Stimulated activated naive B cell treated with anti-CD40 and anti-IgM and Interleukin-4, amounts not matched to agents 10 μg/mL and 1 μg/mL and 100 μg/mL, for 72 hours (primary cell): ENCODE measurements at regions not wholly inside any gene's neighbourhood (a gene's known extent, or its start where the extent isn't known, plus 50 kb on each side); places are given as distances from the start of the nearest gene placed in this dataset.

ENCODE experiments used
- ATAC-seq, 2 donors: fragments of 150-1000 bp; cut with Tn5 transposase; replicated peaks; 2 replicates each; pipeline ENCODE4 v1.10.0; 2021; ENCODE audit warnings: moderate library complexity in 1 of 2
- DNase-seq: peaks from one replicate; pipeline ENCODE4 v3.0.0; 2021
- H3K27ac Mint-ChIP-seq: one replicate; pipeline ENCODE4 v1.8.0; 2022; ENCODE audit warnings: mild to moderate bottlenecking, mixed read lengths
- H3K27me3 Mint-ChIP-seq, 2 donors: one replicate each; pipeline ENCODE4 v1.8.0; 2022; ENCODE audit warnings: mixed read lengths in 2 of 2
- H3K36me3 Mint-ChIP-seq, 2 donors: one replicate each; pipeline ENCODE4 v1.8.0; 2022; ENCODE audit warnings: mixed read lengths in 2 of 2, mild to moderate bottlenecking in 1 of 2
- H3K4me1 Mint-ChIP-seq, 2 donors: one replicate each; pipeline ENCODE4 v1.8.0; 2022; ENCODE audit warnings: mixed read lengths in 2 of 2, mild to moderate bottlenecking in 1 of 2
- H3K4me3 Mint-ChIP-seq, 2 donors: one replicate each; pipeline ENCODE4 v1.8.0; 2022; ENCODE audit warnings: mild to moderate bottlenecking in 2 of 2, mixed read lengths in 2 of 2, moderate library complexity in 1 of 2
- H3K9me3 Mint-ChIP-seq, 2 donors: one replicate each; pipeline ENCODE4 v1.8.0; 2022; ENCODE audit warnings: mixed read lengths in 2 of 2, mild to moderate bottlenecking in 1 of 2

DNA sequence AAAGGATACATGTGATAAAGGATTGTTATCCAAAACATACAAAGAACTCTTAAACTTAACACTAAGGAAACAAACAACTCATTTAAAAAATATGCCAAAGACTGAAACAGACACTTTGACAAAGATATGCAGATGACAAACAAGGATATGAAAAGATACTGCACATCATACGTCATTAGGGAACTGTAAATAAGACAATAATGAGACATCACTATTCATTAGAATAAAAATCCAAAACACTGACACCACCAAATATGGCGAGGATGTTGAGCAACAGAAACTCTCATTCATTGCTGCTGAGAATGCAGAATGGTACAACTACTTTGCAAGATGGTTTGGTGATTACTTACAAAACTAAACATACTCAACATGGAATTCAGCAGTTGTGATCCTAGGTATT lies 156.5 kb upstream of the FOXA2 start:
- H3K4me1 Mint-ChIP-seq: no peaks in the 10 kb centered on the region
- no peaks in the 10 kb centered on the region for H3K36me3 Mint-ChIP-seq
- H3K27ac Mint-ChIP-seq: no peak overlapping the region
- ATAC-seq (no peak), DNase-seq (no peak)
- no peaks in the 10 kb centered on the region for H3K9me3 Mint-ChIP-seq
- no peak overlapping the region for H3K4me3 Mint-ChIP-seq
- no peaks in the 10 kb centered on the region for H3K27me3 Mint-ChIP-seq

DNA sequence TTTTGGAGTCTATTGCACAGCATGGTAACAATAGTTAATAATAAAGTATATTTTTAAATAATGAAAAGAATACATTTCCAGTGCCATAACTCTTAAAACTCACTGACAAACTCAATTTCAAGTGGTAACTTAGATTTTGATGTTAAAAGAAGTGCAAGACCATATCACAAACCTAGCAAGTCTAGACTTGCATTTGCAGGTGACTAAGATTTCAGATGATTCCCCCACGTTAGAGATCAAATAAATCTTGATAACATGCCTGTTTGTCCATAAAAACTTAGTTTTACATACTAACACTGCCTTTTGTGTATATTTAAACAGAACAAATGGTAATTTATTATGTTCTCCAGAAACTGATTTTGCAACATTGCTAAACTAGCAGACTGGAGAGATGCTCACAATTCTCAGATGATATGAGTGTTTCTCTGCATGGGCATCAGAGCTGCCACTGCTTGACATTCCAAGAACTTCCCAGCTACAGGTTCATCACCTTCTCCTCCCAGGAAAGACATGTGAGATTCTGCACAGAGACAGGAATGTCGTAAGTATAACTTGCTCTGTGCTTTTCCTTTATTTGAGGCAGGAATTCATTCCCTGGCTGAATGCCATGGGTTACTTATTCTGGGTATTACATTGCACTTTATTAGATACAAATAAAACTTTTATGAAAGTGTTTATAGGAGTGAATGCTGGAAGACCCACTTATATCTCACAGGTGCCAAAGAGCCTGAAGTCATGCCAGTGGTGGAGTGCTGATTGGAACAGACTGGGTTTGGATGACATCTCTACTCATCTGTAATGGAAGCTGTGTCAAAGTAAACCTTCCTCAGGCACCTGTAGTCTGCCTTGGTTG lies 160.2 kb upstream of the FOXA2 start:
- Mint-ChIP-seq H3K4me3 (no peak overlapping the region), H3K27ac (no peak overlapping the region), H3K36me3 (no peaks in the 10 kb centered on the region), H3K27me3 (no peaks in the 10 kb centered on the region), H3K4me1 (no peaks in the 10 kb centered on the region), H3K9me3 (peaks cover 0 to 3% of the 10 kb centered on the region in 2 donors)
- DNase-seq (no peak), ATAC-seq (no peak)

DNA sequence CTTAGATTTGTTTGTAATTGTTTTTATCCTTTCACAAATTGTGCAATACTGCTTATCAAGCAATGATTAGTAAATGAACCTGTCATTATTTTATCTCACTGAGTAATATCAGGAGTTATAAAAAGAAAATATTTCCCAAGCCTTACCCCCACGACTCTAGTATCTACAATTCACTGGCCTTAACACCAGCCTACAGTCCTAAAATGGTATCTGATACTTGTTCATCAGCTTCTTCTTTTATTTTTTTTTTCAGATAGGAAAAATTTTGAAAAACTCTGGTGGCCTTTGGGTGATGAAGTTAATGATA lies 160.8 kb upstream of the FOXA2 start:
- Mint-ChIP-seq H3K4me3 (no peak overlapping the region), H3K27ac (no peak overlapping the region), H3K9me3 (peaks cover 0 to 3% of the 10 kb centered on the region in 2 donors), H3K36me3 (no peaks in the 10 kb centered on the region), H3K27me3 (no peaks in the 10 kb centered on the region), H3K4me1 (no peaks in the 10 kb centered on the region)
- no peak for DNase-seq
- ATAC-seq: no peak

- ATAC-seq (no peak), DNase-seq (no peak)
- Mint-ChIP-seq H3K9me3 (peaks cover 0 to 3% of the 10 kb centered on the region in 2 donors), H3K4me3 (no peak overlapping the region), H3K27me3 (no peaks in the 10 kb centered on the region), H3K4me1 (no peaks in the 10 kb centered on the region), H3K36me3 (no peaks in the 10 kb centered on the region), H3K27ac (no peak overlapping the region)
Observed at GRCh38 chr20:22746957-22747356, 162.6 kb upstream of the FOXA2 start.

- H3K36me3 Mint-ChIP-seq: no peaks in the 10 kb centered on the region
- no peak overlapping the region for H3K27ac Mint-ChIP-seq
- H3K27me3 Mint-ChIP-seq: no peaks in the 10 kb centered on the region
- DNase-seq (no peak), ATAC-seq (no peak)
- H3K4me1 Mint-ChIP-seq: no peaks in the 10 kb centered on the region
- H3K9me3 Mint-ChIP-seq: no peaks in the 10 kb centered on the region
- no peak overlapping the region for H3K4me3 Mint-ChIP-seq
Observed at GRCh38 chr20:22752324-22752723, 168.0 kb upstream of the FOXA2 start.

GRCh38 chr20:22757424-22758183 lies 173.2 kb upstream of the FOXA2 start:
- Mint-ChIP-seq H3K36me3 (no peaks in the 10 kb centered on the region), H3K27ac (no peak overlapping the region), H3K27me3 (no peaks in the 10 kb centered on the region), H3K4me3 (no peak overlapping the region), H3K4me1 (peaks cover 6 to 7% of the 10 kb centered on the region in 2 donors), H3K9me3 (peaks cover 0 to 5% of the 10 kb centered on the region in 2 donors)
- ATAC-seq: no peak
- no peak for DNase-seq

- H3K4me1 Mint-ChIP-seq: peaks cover 6 to 7% of the 10 kb centered on the region in 2 donors
- no peaks in the 10 kb centered on the region for H3K27me3 Mint-ChIP-seq
- DNase-seq: no peak
- H3K9me3 Mint-ChIP-seq: peaks cover 0 to 5% of the 10 kb centered on the region in 2 donors
- no peak overlapping the region for H3K27ac Mint-ChIP-seq
- no peak overlapping the region for H3K4me3 Mint-ChIP-seq
- ATAC-seq: no peak
- no peaks in the 10 kb centered on the region for H3K36me3 Mint-ChIP-seq
Observed at GRCh38 chr20:22758815-22759214, 174.4 kb upstream of the FOXA2 start.

- H3K4me3 Mint-ChIP-seq: no peak overlapping the region
- ATAC-seq (no peak), DNase-seq (no peak)
- H3K9me3 Mint-ChIP-seq: peaks cover 0 to 5% of the 10 kb centered on the region in 2 donors
- peaks cover 5 to 9% of the 10 kb centered on the region in 2 donors for H3K27me3 Mint-ChIP-seq
- H3K36me3 Mint-ChIP-seq: no peaks in the 10 kb centered on the region
- H3K4me1 Mint-ChIP-seq: peaks cover 6 to 7% of the 10 kb centered on the region in 2 donors
- H3K27ac Mint-ChIP-seq: no peak overlapping the region
Observed at GRCh38 chr20:22762576-22763256, 178.3 kb upstream of the FOXA2 start.

GRCh38 chr20:22763257-22763906 lies 179.0 kb upstream of the FOXA2 start:
- no peak for DNase-seq
- Mint-ChIP-seq H3K9me3 (peaks cover 0 to 5% of the 10 kb centered on the region in 2 donors), H3K27me3 (peaks cover 5 to 9% of the 10 kb centered on the region in 2 donors), H3K4me3 (no peak overlapping the region), H3K27ac (no peak overlapping the region), H3K36me3 (no peaks in the 10 kb centered on the region), H3K4me1 (peaks cover 6 to 7% of the 10 kb centered on the region in 2 donors)
- ATAC-seq: no peak

DNA sequence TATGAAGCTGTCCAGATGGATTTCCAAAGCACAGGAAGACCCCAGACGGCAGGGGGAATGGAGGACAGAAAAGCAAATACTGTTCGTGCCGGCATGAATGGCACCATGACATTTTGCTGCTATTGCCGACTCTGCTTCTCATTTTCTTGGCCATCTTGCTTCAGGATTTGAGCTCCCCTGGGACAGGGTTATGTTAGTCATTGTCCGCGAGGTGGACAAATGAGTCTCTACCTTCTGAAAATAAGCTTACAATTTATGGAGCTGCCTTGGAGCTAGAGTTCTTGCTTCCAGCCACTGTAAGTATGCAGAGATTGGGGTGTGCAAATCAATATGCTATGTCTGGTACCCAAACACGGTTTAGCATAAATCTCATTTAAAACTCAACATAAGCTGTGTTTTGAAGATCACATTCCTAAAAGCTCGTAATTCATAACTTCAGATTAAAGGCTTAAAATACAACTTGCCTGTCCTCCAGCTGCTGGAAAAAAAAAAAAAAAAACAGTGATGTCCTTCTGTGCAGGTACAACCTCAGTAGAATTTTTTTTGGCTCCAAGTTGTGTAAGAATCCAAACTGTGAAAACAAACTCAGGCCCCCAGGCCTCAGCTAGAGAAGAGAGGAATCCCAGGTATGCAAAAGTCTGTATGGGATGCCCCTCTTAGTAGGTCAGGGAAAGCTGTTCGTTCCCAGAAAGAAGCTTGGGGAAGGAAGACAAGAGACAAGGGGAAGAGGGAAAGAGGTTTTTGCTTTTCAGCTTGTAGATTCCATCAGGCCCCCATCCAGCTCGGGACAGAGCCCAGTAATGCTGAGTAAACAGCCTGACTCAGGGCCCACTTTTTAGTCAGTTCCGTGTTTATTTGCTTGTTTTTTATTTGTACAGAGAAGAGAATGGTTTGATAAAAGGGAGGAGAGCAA lies 184.2 kb upstream of the FOXA2 start:
- Mint-ChIP-seq H3K4me1 (no peaks in the 10 kb centered on the region), H3K9me3 (no peaks in the 10 kb centered on the region), H3K27me3 (peaks cover 5 to 22% of the 10 kb centered on the region in 2 donors), H3K4me3 (no peak overlapping the region), H3K36me3 (no peaks in the 10 kb centered on the region), H3K27ac (no peak overlapping the region)
- ATAC-seq (no peak), DNase-seq (no peak)

DNA sequence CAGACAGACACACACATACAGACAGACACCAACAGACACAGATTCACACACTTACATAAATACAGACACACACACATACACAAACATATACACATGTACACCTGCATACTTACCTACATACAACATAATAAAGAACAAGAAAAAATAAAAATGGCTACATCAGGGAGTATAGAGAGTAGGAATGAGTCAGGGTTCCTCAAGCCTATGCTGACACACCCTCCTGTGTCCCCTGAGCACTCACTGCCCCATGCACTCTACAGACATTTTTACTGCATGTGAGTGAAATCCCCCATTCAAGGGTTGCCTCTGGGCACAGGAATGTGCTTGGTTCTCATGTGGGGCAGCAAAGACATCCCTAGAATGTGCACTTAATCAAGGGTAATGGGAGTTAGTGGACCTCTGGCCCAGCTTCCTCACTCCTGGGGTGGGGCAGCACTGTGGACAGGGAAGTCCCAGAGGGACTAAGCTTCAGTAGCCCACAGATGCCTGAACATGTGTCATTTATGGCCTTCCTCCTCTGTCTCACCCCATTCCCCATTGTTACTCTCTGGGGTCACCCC lies 185.9 kb upstream of the FOXA2 start:
- Mint-ChIP-seq H3K4me1 (no peaks in the 10 kb centered on the region), H3K36me3 (no peaks in the 10 kb centered on the region), H3K27ac (no peak overlapping the region), H3K9me3 (no peaks in the 10 kb centered on the region), H3K27me3 (peaks cover 5 to 18% of the 10 kb centered on the region in 2 donors), H3K4me3 (no peak overlapping the region)
- no peak for ATAC-seq
- no peak for DNase-seq

DNA sequence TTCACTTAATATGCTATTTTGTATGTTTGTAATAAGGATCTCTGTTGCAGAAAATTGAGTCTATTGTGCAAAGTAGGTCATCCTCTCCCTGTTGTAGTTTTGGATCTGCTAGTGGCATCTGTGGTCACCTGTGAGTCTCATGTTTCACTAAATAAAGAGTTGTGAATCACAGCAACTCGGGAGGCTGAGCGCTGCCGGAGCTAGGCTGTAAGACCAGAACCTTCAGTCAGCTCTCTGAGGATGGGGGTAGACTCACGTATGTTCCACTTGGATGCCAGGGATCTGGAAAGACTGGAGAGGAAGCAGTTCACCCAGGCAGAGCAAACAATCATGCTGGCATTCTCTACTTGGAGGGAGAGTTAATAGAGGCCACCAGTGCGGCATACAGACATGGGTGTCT lies 187.3 kb upstream of the FOXA2 start:
- DNase-seq (no peak), ATAC-seq (no peak)
- Mint-ChIP-seq H3K27ac (no peak overlapping the region), H3K4me1 (no peaks in the 10 kb centered on the region), H3K4me3 (no peak overlapping the region), H3K9me3 (peaks cover 1 to 3% of the 10 kb centered on the region in 2 donors), H3K36me3 (no peaks in the 10 kb centered on the region), H3K27me3 (peaks cover under 1 to 13% of the 10 kb centered on the region in 2 donors)

- H3K27me3 Mint-ChIP-seq: peaks cover 0 to 13% of the 10 kb centered on the region in 2 donors
- no peak overlapping the region for H3K4me3 Mint-ChIP-seq
- H3K9me3 Mint-ChIP-seq: peaks cover 1 to 3% of the 10 kb centered on the region in 2 donors
- no peaks in the 10 kb centered on the region for H3K4me1 Mint-ChIP-seq
- H3K36me3 Mint-ChIP-seq: no peaks in the 10 kb centered on the region
- ATAC-seq (no peak), DNase-seq (no peak)
- no peak overlapping the region for H3K27ac Mint-ChIP-seq
Observed at GRCh38 chr20:22773344-22773743, 189.0 kb upstream of the FOXA2 start.
